ENCODE measurements at regions not wholly inside any gene's neighbourhood (a gene's known extent, or its start where the extent isn't known, plus 50 kb on each side); places are given as distances from the start of the nearest gene placed in this dataset.

- TF ChIP-seq EZH2phosphoT487 (IDR thresholded peaks at IDR 0.05; ENCODE audit: low read depth) (no peak), CTCF (IDR thresholded peaks at IDR 0.05; ENCODE audit: low read depth, low read length) (no peak)
These were observed 149.7 kb downstream of the NMUR2 start for GRCh38 chr5:152255411-152255810.

Measured in OCI-LY3 (cell line).